ENCODE measurements at regions not wholly inside any gene's neighbourhood (a gene's known extent, or its start where the extent isn't known, plus 50 kb on each side); places are given as distances from the start of the nearest gene placed in this dataset.

DNA sequence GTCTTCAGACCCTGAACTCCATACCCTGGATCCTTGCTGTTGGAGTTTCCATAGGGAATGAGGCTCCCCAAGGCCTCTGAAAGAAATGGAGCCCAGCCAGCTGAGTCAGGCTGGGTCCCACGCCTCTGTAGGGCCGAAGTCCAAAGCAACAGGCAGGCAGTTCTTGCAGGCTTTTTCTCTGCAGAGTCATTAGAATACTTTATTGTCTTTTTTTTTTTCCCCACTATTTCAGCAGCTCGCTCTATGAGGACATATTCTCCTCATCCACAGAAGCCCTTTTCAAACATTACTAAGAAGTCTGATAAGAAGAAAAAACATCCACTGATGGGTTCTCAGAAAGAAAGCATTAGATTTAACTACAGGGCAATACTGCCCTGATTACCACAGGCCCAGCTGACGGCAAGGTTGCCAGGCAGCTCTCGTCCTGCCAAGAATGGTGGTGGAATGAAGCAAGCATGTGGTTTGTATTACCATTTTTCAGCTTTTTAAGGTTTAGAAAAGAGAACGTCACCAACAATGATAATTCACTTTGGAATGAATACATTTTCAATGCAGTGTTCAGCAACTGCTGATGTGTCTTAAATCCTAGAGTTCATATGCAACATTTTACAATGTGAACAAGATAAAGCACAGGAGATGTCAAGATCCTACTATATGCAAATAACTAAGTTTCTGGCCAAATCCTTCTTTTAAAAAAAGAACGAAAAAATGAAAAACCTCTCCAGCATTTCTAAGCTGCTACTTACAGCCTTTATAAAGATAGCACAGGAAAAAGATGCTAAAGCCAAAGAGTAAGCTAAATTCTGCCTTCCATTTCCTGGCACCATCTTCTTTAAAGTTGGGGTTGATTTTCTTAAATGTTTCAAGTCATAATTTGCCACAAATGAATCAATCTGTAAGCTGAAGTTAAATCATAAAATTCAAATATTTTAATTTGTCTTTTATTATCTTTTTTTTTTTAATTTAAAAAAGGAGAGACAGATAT, 223.6 kb upstream of the CITED2 start:
- TF ChIP-seq, protein P1, sequence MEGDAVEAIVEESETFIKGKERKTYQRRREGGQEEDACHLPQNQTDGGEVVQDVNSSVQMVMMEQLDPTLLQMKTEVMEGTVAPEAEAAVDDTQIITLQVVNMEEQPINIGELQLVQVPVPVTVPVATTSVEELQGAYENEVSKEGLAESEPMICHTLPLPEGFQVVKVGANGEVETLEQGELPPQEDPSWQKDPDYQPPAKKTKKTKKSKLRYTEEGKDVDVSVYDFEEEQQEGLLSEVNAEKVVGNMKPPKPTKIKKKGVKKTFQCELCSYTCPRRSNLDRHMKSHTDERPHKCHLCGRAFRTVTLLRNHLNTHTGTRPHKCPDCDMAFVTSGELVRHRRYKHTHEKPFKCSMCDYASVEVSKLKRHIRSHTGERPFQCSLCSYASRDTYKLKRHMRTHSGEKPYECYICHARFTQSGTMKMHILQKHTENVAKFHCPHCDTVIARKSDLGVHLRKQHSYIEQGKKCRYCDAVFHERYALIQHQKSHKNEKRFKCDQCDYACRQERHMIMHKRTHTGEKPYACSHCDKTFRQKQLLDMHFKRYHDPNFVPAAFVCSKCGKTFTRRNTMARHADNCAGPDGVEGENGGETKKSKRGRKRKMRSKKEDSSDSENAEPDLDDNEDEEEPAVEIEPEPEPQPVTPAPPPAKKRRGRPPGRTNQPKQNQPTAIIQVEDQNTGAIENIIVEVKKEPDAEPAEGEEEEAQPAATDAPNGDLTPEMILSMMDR (IDR thresholded peaks at IDR 0.05) = no peak
- no peak overlapping the region for H3K4me3 ChIP-seq
- peak; percentile 88 for DNase-seq (ENCODE audit: low spot score)
- H3K27ac ChIP-seq = peak overlapping the region; percentile 73 to 74

GRCh38 chr6:139597087-139597763, 222.8 kb upstream of the CITED2 start:
- Histone ChIP-seq H3K4me3 (no peak overlapping the region), H3K27ac (peak overlapping the region; percentile 73 to 74)
- TF ChIP-seq, protein P1 (IDR thresholded peaks at IDR 0.05) = no peak
- no peak for DNase-seq (ENCODE audit: low spot score)

GRCh38 chr6:139595183-139595582, 220.7 kb upstream of the CITED2 start:
- DNase-seq (ENCODE audit: low spot score) = no peak

GRCh38 chr6:139594333-139594965, 220.0 kb upstream of the CITED2 start:
- TF ChIP-seq, protein P1 (IDR thresholded peaks at IDR 0.05) = no peak
- Histone ChIP-seq H3K4me3 (no peak overlapping the region), H3K27ac (no peak overlapping the region)
- DNase-seq (ENCODE audit: low spot score) = no peak

More at GRCh38 chr6:139595183-139595582, 220.7 kb upstream of the CITED2 start:
- H3K4me3 ChIP-seq = no peak overlapping the region
- peak overlapping the region in 1 of 2 donors; percentile 73 for H3K27ac ChIP-seq
- TF ChIP-seq, protein P1 (IDR thresholded peaks at IDR 0.05) = no peak

DNA sequence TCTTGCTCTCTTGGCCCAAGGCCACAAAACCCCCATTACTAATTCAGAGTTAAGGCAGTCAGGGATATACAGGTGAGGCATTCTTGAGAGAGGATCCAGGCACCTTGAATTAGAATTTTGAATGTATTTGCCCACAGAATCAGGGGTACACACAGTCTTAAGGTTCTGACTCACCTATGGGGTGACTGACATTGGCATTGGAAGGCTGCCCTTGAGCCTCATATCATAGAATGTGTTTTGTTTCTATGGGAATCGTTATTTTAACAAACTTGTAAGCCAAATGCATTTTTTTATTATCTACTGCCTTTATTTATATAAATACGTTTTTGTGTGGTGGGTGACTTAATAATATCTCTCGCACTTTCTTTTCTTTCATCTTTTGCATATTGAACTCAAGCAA, 218.6 kb upstream of the CITED2 start:
- no peak overlapping the region for H3K27ac ChIP-seq
- TF ChIP-seq, protein P1 (IDR thresholded peaks at IDR 0.05) = no peak
- no peak for DNase-seq (ENCODE audit: low spot score)
- H3K4me3 ChIP-seq = no peak overlapping the region

DNA sequence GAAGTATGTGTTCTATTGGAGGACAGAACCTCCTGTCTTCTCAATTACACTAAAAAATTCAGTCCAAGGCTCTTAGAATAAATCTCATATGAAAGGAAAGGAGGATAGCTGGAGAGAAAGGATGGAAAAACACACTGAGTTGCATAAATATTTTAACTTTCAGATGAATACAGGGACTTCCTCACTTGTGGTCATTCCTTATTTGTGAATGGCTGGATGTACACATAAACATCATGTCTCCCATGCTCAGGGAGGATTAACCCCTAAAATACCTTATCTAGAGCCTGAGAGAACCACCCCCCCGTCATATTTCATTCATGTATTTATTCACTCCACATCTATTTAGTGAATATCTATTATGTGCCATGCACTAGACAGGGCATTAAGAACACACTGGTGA, 217.6 kb upstream of the CITED2 start:
- no peak overlapping the region for H3K27ac ChIP-seq
- DNase-seq (ENCODE audit: low spot score) = no peak

More for the DNA sequence above, 217.6 kb upstream of the CITED2 start:
- TF ChIP-seq, protein P1 (IDR thresholded peaks at IDR 0.05) = no peak
- H3K4me3 ChIP-seq = no peak overlapping the region

Measured in coronary artery (tissue), 2 donors.